ENCODE measurements at regions not wholly inside any gene's neighbourhood (a gene's known extent, or its start where the extent isn't known, plus 50 kb on each side); places are given as distances from the start of the nearest gene placed in this dataset.

- no peaks in the 10 kb centered on the region for H3K27me3 ChIP-seq (ENCODE audit: control insufficient read depth in 2 of 2, insufficient read depth in 2 of 2, low read length in 2 of 2)
- DNase-seq (ENCODE audit: low read depth, low spot score) (no peak), FAIRE-seq (no peak)
- H3K4me3 ChIP-seq (replicated peaks in 1 of 3; ENCODE audit: insufficient read depth in 1 of 3, low read depth in 1 of 3, low read length in 3 of 3) = no peak overlapping the region
- TF ChIP-seq FOS (IDR thresholded peaks at IDR 0.05; ENCODE audit: borderline replicate concordance, insufficient read depth, low read length) = no peak
- TF ChIP-seq MYC (IDR thresholded peaks at IDR 0.05; ENCODE audit: low read depth, low read length) = no peak
- TF ChIP-seq POLR2A (IDR thresholded peaks at IDR 0.05; ENCODE audit: low read depth, low read length) = no peak
- TF ChIP-seq POLR2AphosphoS5 (IDR thresholded peaks at IDR 0.05; ENCODE audit: insufficient read depth, low read depth, low read length) = no peak
- no peak for TF ChIP-seq JUN (IDR thresholded peaks at IDR 0.05; ENCODE audit: borderline replicate concordance, insufficient read depth, insufficient read length, low read depth)
- TF ChIP-seq MAX (IDR thresholded peaks at IDR 0.05; ENCODE audit: insufficient read depth, insufficient read length) = no peak
- TF ChIP-seq CTCF (IDR thresholded peaks at IDR 0.05; ENCODE audit: extremely low read depth in 1 of 2, insufficient read depth in 1 of 2, low read depth in 1 of 2, low read length in 2 of 2) = no peak
- no peak for TF ChIP-seq EZH2 (IDR thresholded peaks at IDR 0.05; ENCODE audit: borderline replicate concordance, low read depth, low read length, severe bottlenecking)
- no peak for TF ChIP-seq GATA2 (IDR thresholded peaks at IDR 0.05; ENCODE audit: insufficient read depth, insufficient read length, low read depth, low read length)
- H3K79me2 ChIP-seq (ENCODE audit: control insufficient read depth, insufficient read depth, low read length) = no peaks in the 10 kb centered on the region
- no peaks in the 10 kb centered on the region for H3K9me1 ChIP-seq (replicated peaks; ENCODE audit: control insufficient read depth, extremely low read depth, insufficient read depth, low read length)
- H3K4me2 ChIP-seq (ENCODE audit: insufficient read depth, low read length) = no peak overlapping the region
- no TSS peak for BruUV-seq (replicated peaks)
- intact Hi-C loops (cut with micrococcal nuclease) = no loop called here
- CTCF ChIA-PET = no interaction called here
- no peaks in the 10 kb centered on the region for H3K36me3 ChIP-seq (ENCODE audit: control insufficient read depth in 2 of 2, extremely low read depth in 1 of 2, insufficient read depth in 2 of 2, low read length in 2 of 2)
- H3K4me1 ChIP-seq (ENCODE audit: control insufficient read depth, extremely low read depth, insufficient read depth, low read length) = no peaks in the 10 kb centered on the region
- no peaks in the 10 kb centered on the region for H3K9me3 ChIP-seq (replicated peaks; ENCODE audit: control insufficient read depth, insufficient read depth, low read length)
- no peak overlapping the region for H3K27ac ChIP-seq (ENCODE audit: insufficient read depth, low read depth, low read length)
- no peaks in the 10 kb centered on the region for H4K20me1 ChIP-seq (replicated peaks; ENCODE audit: control insufficient read depth, extremely low read depth, insufficient read depth, low read length)
- no peak overlapping the region for H3K9ac ChIP-seq (replicated peaks; ENCODE audit: extremely low read depth, insufficient read depth, low read length)
- dilution Hi-C loops (cut with MboI; ENCODE audit: extremely low pct_ligation_motif_present, low sequenced_read_pairs) = no loop called here
- no peak overlapping the region for H2AFZ ChIP-seq (ENCODE audit: low read depth, low read length)
- POLR2A ChIA-PET = no interaction called here
Measured at GRCh38 chr9:27977931-27978330, 404.6 kb upstream of the C9orf72 start.
